ENCODE measurements at regions not wholly inside any gene's neighbourhood (a gene's known extent, or its start where the extent isn't known, plus 50 kb on each side); places are given as distances from the start of the nearest gene placed in this dataset.

DNA sequence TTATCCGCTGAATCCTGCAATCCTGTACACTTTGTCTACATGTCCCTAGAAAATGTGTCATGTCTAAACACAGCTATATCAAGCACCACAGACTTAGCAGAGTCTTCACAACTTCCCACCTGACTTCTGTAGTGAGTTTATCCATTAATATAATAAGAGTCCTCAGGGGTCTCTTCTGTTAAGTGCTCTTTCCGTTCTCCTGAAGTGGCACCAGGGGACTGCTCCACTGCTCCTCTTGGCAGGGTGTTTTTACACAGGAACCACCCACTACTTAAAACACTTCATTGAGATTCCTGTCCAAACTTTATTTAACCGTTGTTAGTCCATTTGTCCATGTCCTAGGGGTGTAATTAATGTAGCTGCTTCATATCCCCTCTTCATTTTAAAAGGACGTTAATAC lies 1000.4 kb downstream of the STPG2 start:
- no peak for TF ChIP-seq REST (IDR thresholded peaks at IDR 0.05; ENCODE audit: insufficient replicate concordance, low read depth)
- TF ChIP-seq SPI1 (IDR thresholded peaks at IDR 0.05; ENCODE audit: borderline replicate concordance, low read depth) = no peak
- no peak for TF ChIP-seq POLR2AphosphoS5 (IDR thresholded peaks at IDR 0.05; ENCODE audit: low read depth)
- TF ChIP-seq GABPA (IDR thresholded peaks at IDR 0.05; ENCODE audit: low read depth) = no peak
- TF ChIP-seq, protein P1, sequence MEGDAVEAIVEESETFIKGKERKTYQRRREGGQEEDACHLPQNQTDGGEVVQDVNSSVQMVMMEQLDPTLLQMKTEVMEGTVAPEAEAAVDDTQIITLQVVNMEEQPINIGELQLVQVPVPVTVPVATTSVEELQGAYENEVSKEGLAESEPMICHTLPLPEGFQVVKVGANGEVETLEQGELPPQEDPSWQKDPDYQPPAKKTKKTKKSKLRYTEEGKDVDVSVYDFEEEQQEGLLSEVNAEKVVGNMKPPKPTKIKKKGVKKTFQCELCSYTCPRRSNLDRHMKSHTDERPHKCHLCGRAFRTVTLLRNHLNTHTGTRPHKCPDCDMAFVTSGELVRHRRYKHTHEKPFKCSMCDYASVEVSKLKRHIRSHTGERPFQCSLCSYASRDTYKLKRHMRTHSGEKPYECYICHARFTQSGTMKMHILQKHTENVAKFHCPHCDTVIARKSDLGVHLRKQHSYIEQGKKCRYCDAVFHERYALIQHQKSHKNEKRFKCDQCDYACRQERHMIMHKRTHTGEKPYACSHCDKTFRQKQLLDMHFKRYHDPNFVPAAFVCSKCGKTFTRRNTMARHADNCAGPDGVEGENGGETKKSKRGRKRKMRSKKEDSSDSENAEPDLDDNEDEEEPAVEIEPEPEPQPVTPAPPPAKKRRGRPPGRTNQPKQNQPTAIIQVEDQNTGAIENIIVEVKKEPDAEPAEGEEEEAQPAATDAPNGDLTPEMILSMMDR (IDR thresholded peaks at IDR 0.05; ENCODE audit: insufficient read depth, low read length) = no peak
- DNase-seq (ENCODE audit: low read depth in 1 of 2, low spot score in 1 of 2) = no peak
- Histone ChIP-seq H3K4me3 (replicated peaks; ENCODE audit: insufficient read depth, low read length) (no peak overlapping the region), H3K27ac (replicated peaks) (no peak overlapping the region), H3K27me3 (ENCODE audit: insufficient read depth, poor library complexity, severe bottlenecking) (no peaks in the 10 kb centered on the region)

GRCh38 chr4:97144199-97144598 lies 999.1 kb downstream of the STPG2 start:
- DNase-seq (ENCODE audit: low read depth in 1 of 2, low spot score in 1 of 2) = no peak
- TF ChIP-seq SPI1 (IDR thresholded peaks at IDR 0.05; ENCODE audit: borderline replicate concordance, low read depth) (no peak), GABPA (IDR thresholded peaks at IDR 0.05; ENCODE audit: low read depth) (no peak), POLR2AphosphoS5 (IDR thresholded peaks at IDR 0.05; ENCODE audit: low read depth) (no peak), REST (IDR thresholded peaks at IDR 0.05; ENCODE audit: insufficient replicate concordance, low read depth) (no peak)
- TF ChIP-seq, protein P1 (IDR thresholded peaks at IDR 0.05; ENCODE audit: insufficient read depth, low read length) = no peak
- Histone ChIP-seq H3K27ac (replicated peaks) (no peak overlapping the region), H3K4me3 (replicated peaks; ENCODE audit: insufficient read depth, low read length) (no peak overlapping the region), H3K27me3 (ENCODE audit: insufficient read depth, poor library complexity, severe bottlenecking) (no peaks in the 10 kb centered on the region)

DNA sequence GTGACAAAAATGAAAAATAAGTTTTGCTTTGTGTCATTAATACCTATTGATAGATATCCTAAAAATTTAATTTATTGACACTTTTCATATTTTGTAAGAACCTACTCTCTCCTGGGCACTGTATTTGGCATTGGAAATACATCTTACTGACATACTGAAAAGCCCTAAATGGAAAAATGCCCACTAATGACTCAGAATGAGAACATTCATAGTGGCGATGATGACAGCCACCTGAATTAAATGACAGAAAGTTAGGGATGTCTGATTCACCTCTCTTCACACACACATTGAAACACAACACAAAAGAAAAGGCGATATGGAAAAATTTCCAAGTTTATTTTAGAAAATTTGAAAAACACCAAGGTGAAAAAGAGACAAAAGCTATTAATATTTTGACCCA lies 992.3 kb downstream of the STPG2 start:
- Histone ChIP-seq H3K27ac (replicated peaks) (no peak overlapping the region), H3K27me3 (ENCODE audit: insufficient read depth, poor library complexity, severe bottlenecking) (peaks cover 3% of the 10 kb centered on the region), H3K4me3 (replicated peaks; ENCODE audit: insufficient read depth, low read length) (no peak overlapping the region)
- DNase-seq (ENCODE audit: low read depth in 1 of 2, low spot score in 1 of 2) = no peak
- TF ChIP-seq, protein P1 (IDR thresholded peaks at IDR 0.05; ENCODE audit: insufficient read depth, low read length) = no peak
- TF ChIP-seq SPI1 (IDR thresholded peaks at IDR 0.05; ENCODE audit: borderline replicate concordance, low read depth) (no peak), POLR2AphosphoS5 (IDR thresholded peaks at IDR 0.05; ENCODE audit: low read depth) (no peak)

GRCh38 chr4:97152149-97152548 lies 991.1 kb downstream of the STPG2 start:
- Histone ChIP-seq H3K27me3 (ENCODE audit: insufficient read depth, poor library complexity, severe bottlenecking) (peaks cover 3% of the 10 kb centered on the region), H3K27ac (replicated peaks) (no peak overlapping the region), H3K4me3 (replicated peaks; ENCODE audit: insufficient read depth, low read length) (no peak overlapping the region)
- TF ChIP-seq REST (IDR thresholded peaks at IDR 0.05; ENCODE audit: insufficient replicate concordance, low read depth) (no peak), GABPA (IDR thresholded peaks at IDR 0.05; ENCODE audit: low read depth) (no peak), POLR2AphosphoS5 (IDR thresholded peaks at IDR 0.05; ENCODE audit: low read depth) (no peak), SPI1 (IDR thresholded peaks at IDR 0.05; ENCODE audit: borderline replicate concordance, low read depth) (no peak)
- TF ChIP-seq, protein P1 (IDR thresholded peaks at IDR 0.05; ENCODE audit: insufficient read depth, low read length) = no peak
- no peak for DNase-seq (ENCODE audit: low read depth in 1 of 2, low spot score in 1 of 2)

Measured in HL-60 (cell line).